ENCODE measurements at regions not wholly inside any gene's neighbourhood (a gene's known extent, or its start where the extent isn't known, plus 50 kb on each side); places are given as distances from the start of the nearest gene placed in this dataset.

DNA sequence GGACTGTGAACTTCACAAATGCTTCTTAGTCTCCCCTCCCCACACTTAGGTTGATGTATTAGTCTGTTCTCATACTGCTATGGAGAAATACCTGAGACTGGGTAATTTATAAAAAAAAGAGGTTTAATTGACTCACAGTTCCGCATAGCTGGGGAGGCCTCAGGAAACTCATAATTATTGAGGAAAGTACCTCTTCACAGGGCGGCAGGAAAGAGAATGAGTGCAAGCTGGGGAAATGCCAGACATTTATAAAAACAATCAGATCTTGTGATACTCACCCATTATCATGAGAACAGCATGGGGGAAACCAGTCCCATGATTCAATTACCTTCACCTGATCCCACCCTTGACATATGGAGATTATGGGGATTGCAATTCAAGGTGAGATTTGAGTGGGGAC is 178.8 kb downstream of the SLC38A4 start:
- ChIA-PET POLR2A (ENCODE audit: unreplicated experiment) (no interaction called here), CTCF (no interaction called here)
- WGBS, 2 experiments (ENCODE audit: extremely low coverage in 2 of 2, insufficient read length in 1 of 2): no CpG with 5 or more reads among the region's 2 CpGs
- no peak overlapping the region for H3K14ac ChIP-seq (replicated peaks; ENCODE audit: low read depth, low read length)
- H3K23ac ChIP-seq (ENCODE audit: low read depth, low read length): no peak overlapping the region
- no peaks in the 10 kb centered on the region for H3K79me1 ChIP-seq (ENCODE audit: low read depth in 1 of 2, low read length in 2 of 2)
- H3K4me1 ChIP-seq (ENCODE audit: control insufficient read depth, insufficient read depth, low read length): 0 out of 2 replicates have a peak, but pooled peaks cover 1% of the 10 kb centered on the region
- in situ Hi-C loops (cut with MboI; ENCODE audit: low sequenced_read_pairs): no loop called here
- no peak overlapping the region for H4K91ac ChIP-seq (ENCODE audit: insufficient read depth, low read depth, low read length)
- dilution Hi-C loops (cut with HindIII; ENCODE audit: low sequenced_read_pairs, unreplicated experiment): no loop called here
- H3K36me3 ChIP-seq (ENCODE audit: control insufficient read depth, insufficient read depth, low read length): no peaks in the 10 kb centered on the region
- no peak overlapping the region for H2AK5ac ChIP-seq (ENCODE audit: low read depth, low read length)
- no peaks in the 10 kb centered on the region for H3K27me3 ChIP-seq (ENCODE audit: control insufficient read depth, insufficient read depth, low read length)
- H3K4me3 ChIP-seq (ENCODE audit: insufficient read depth, low read depth, low read length): no peak overlapping the region
- no peak overlapping the region for H3K9ac ChIP-seq (ENCODE audit: low read depth, low read length)
- H2BK20ac ChIP-seq (ENCODE audit: low read depth, low read length): no peak overlapping the region
- no peak overlapping the region for H2BK15ac ChIP-seq (ENCODE audit: low read depth, low read length)
- intact Hi-C loops (cut with micrococcal nuclease): no loop called here
- no peak overlapping the region for H2BK120ac ChIP-seq (ENCODE audit: low read depth, low read length)
- H2AFZ ChIP-seq (replicated peaks; ENCODE audit: low read length, poor library complexity): no peak overlapping the region
- no peaks in the 10 kb centered on the region for H4K20me1 ChIP-seq (ENCODE audit: insufficient read depth, low read length)
- no peak overlapping the region for H3K18ac ChIP-seq (ENCODE audit: low read depth, low read length)
- BruUV-seq (replicated peaks): no TSS peak
- H3K9me1 ChIP-seq (ENCODE audit: insufficient read depth, low read length): no peaks in the 10 kb centered on the region
- no peak for ATAC-seq (ENCODE audit: low read depth)
- H2BK5ac ChIP-seq (ENCODE audit: low read depth, low read length, poor library complexity, severe bottlenecking): no peak overlapping the region
- no peak overlapping the region for H3K27ac ChIP-seq (ENCODE audit: insufficient read depth, low read length)
- TF ChIP-seq MAFK (IDR thresholded peaks at IDR 0.05; ENCODE audit: low read depth, low read length) (no peak), POLR2A (IDR thresholded peaks at IDR 0.05; ENCODE audit: low read depth, low read length) (no peak), MXI1 (IDR thresholded peaks at IDR 0.05; ENCODE audit: borderline replicate concordance, low read depth, low read length) (no peak), NFE2L2 (IDR thresholded peaks at IDR 0.05; ENCODE audit: low read depth, low read length) (no peak), CEBPB (IDR thresholded peaks at IDR 0.05; ENCODE audit: low read depth, low read length) (no peak), FOS (IDR thresholded peaks at IDR 0.05; ENCODE audit: low read depth, low read length) (no peak), SMC3 (IDR thresholded peaks at IDR 0.05; ENCODE audit: low read depth, low read length) (no peak), BHLHE40 (IDR thresholded peaks at IDR 0.05; ENCODE audit: low read depth, low read length) (no peak), RFX5 (IDR thresholded peaks at IDR 0.05; ENCODE audit: low read depth, low read length) (no peak)
- TF ChIP-seq, protein P1, sequence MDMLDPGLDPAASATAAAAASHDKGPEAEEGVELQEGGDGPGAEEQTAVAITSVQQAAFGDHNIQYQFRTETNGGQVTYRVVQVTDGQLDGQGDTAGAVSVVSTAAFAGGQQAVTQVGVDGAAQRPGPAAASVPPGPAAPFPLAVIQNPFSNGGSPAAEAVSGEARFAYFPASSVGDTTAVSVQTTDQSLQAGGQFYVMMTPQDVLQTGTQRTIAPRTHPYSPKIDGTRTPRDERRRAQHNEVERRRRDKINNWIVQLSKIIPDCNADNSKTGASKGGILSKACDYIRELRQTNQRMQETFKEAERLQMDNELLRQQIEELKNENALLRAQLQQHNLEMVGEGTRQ (IDR thresholded peaks at IDR 0.05; ENCODE audit: low read depth, low read length): no peak
- TF ChIP-seq, protein P2, sequence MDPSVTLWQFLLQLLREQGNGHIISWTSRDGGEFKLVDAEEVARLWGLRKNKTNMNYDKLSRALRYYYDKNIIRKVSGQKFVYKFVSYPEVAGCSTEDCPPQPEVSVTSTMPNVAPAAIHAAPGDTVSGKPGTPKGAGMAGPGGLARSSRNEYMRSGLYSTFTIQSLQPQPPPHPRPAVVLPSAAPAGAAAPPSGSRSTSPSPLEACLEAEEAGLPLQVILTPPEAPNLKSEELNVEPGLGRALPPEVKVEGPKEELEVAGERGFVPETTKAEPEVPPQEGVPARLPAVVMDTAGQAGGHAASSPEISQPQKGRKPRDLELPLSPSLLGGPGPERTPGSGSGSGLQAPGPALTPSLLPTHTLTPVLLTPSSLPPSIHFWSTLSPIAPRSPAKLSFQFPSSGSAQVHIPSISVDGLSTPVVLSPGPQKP (IDR thresholded peaks at IDR 0.05; ENCODE audit: borderline replicate concordance, low read depth, low read length): no peak
- no peak for DNase-seq
- H4K8ac ChIP-seq (ENCODE audit: low read depth in 2 of 2, low read length in 2 of 2): no peak overlapping the region
- H4K5ac ChIP-seq (ENCODE audit: low read depth, low read length): no peak overlapping the region
- H3K56ac ChIP-seq (ENCODE audit: extremely low read depth, insufficient read depth, low read length): no peak overlapping the region
- H3K4me2 ChIP-seq (ENCODE audit: low read depth, low read length): no peak overlapping the region
- H2AK9ac ChIP-seq (replicated peaks; ENCODE audit: low read depth, low read length, poor library complexity): no peak overlapping the region
- H3K4ac ChIP-seq (ENCODE audit: low read depth, low read length): no peak overlapping the region
- H3K9me3 ChIP-seq (ENCODE audit: control insufficient read depth, insufficient read depth, low read length): no peaks in the 10 kb centered on the region

Data from IMR-90 (cell line).